IgD-negative memory B cell (primary cell): ENCODE measurements at regions not wholly inside any gene's neighbourhood (a gene's known extent, or its start where the extent isn't known, plus 50 kb on each side); places are given as distances from the start of the nearest gene placed in this dataset.

ENCODE experiments used
- H3K27ac Mint-ChIP-seq, 3 donors: one replicate each; pipeline ENCODE4 v1.8.0; 2020 to 2022; ENCODE audit warnings: mild to moderate bottlenecking in 3 of 3, mixed read lengths in 3 of 3, moderate library complexity in 1 of 3
- H3K27me3 Mint-ChIP-seq: one replicate; pipeline ENCODE4 v1.8.0; 2021; ENCODE audit warnings: mixed read lengths
- H3K36me3 Mint-ChIP-seq: one replicate; pipeline ENCODE4 v1.8.0; 2020; ENCODE audit warnings: mild to moderate bottlenecking, mixed read lengths
- H3K4me1 Mint-ChIP-seq, 3 donors: one replicate each; pipeline ENCODE4 v1.8.0; 2020 to 2022; ENCODE audit warnings: mixed read lengths in 3 of 3, mild to moderate bottlenecking in 1 of 3
- H3K4me3 Mint-ChIP-seq, 4 donors: one replicate each; pipeline ENCODE4 v1.8.0; 2020 to 2022; ENCODE audit warnings: mild to moderate bottlenecking in 4 of 4, mixed read lengths in 4 of 4, moderate library complexity in 3 of 4
- H3K9me3 Mint-ChIP-seq, 3 donors: one replicate each; pipeline ENCODE4 v1.8.0; 2020 to 2021; ENCODE audit warnings: mixed read lengths in 3 of 3, mild to moderate bottlenecking in 1 of 3

- Mint-ChIP-seq H3K9me3 (peaks cover 2 to 12% (median 6%) of the 10 kb centered on the region in 3 donors), H3K27ac (no peak overlapping the region), H3K4me1 (no peaks in the 10 kb centered on the region), H3K27me3 (no peaks in the 10 kb centered on the region), H3K36me3 (no peaks in the 10 kb centered on the region), H3K4me3 (no peak overlapping the region)
These were observed 202.8 kb upstream of the BTBD3 start for GRCh38 chr20:11714886-11715285.

- Mint-ChIP-seq H3K9me3 (peaks cover 0 to 12% (median 6%) of the 10 kb centered on the region in 3 donors), H3K36me3 (no peaks in the 10 kb centered on the region), H3K27me3 (no peaks in the 10 kb centered on the region), H3K27ac (no peak overlapping the region), H3K4me3 (no peak overlapping the region), H3K4me1 (no peaks in the 10 kb centered on the region)
These were observed 201.3 kb upstream of the BTBD3 start for GRCh38 chr20:11716239-11716944.

- Mint-ChIP-seq H3K36me3 (no peaks in the 10 kb centered on the region), H3K27me3 (no peaks in the 10 kb centered on the region), H3K27ac (no peak overlapping the region), H3K9me3 (peaks cover 0 to 13% (median 6%) of the 10 kb centered on the region in 3 donors), H3K4me1 (no peaks in the 10 kb centered on the region), H3K4me3 (no peak overlapping the region)
These were observed 200.8 kb upstream of the BTBD3 start for GRCh38 chr20:11716945-11717248.

GRCh38 chr20:11717562-11717961, 200.1 kb upstream of the BTBD3 start:
- Mint-ChIP-seq H3K4me3 (no peak overlapping the region), H3K4me1 (no peaks in the 10 kb centered on the region), H3K27me3 (no peaks in the 10 kb centered on the region), H3K9me3 (peaks cover 0 to 15% (median 6%) of the 10 kb centered on the region in 3 donors), H3K36me3 (no peaks in the 10 kb centered on the region), H3K27ac (no peak overlapping the region)

- Mint-ChIP-seq H3K9me3 (peaks cover 0 to 9% (median 6%) of the 10 kb centered on the region in 3 donors), H3K4me1 (no peaks in the 10 kb centered on the region), H3K36me3 (no peaks in the 10 kb centered on the region), H3K27me3 (no peaks in the 10 kb centered on the region), H3K27ac (no peak overlapping the region), H3K4me3 (no peak overlapping the region)
These were observed 199.1 kb upstream of the BTBD3 start for GRCh38 chr20:11718474-11719094.

- no peaks in the 10 kb centered on the region for H3K27me3 Mint-ChIP-seq
- peaks cover 0 to 9% (median 6%) of the 10 kb centered on the region in 3 donors for H3K9me3 Mint-ChIP-seq
- no peaks in the 10 kb centered on the region for H3K4me1 Mint-ChIP-seq
- no peaks in the 10 kb centered on the region for H3K36me3 Mint-ChIP-seq
- no peak overlapping the region for H3K27ac Mint-ChIP-seq
- no peak overlapping the region for H3K4me3 Mint-ChIP-seq
These were observed 198.5 kb upstream of the BTBD3 start for GRCh38 chr20:11719153-11719552.

GRCh38 chr20:11721411-11721810, 196.3 kb upstream of the BTBD3 start:
- Mint-ChIP-seq H3K4me3 (no peak overlapping the region), H3K9me3 (peaks cover 0 to 9% (median 3%) of the 10 kb centered on the region in 3 donors), H3K27ac (no peak overlapping the region), H3K4me1 (no peaks in the 10 kb centered on the region), H3K27me3 (no peaks in the 10 kb centered on the region), H3K36me3 (no peaks in the 10 kb centered on the region)

GRCh38 chr20:11724097-11724496, 193.6 kb upstream of the BTBD3 start:
- Mint-ChIP-seq H3K36me3 (no peaks in the 10 kb centered on the region), H3K27ac (no peak overlapping the region), H3K27me3 (no peaks in the 10 kb centered on the region), H3K4me1 (no peaks in the 10 kb centered on the region), H3K4me3 (no peak overlapping the region), H3K9me3 (peaks cover 0 to 5% (median 2%) of the 10 kb centered on the region in 3 donors)

GRCh38 chr20:11726026-11726425, 191.7 kb upstream of the BTBD3 start:
- no peaks in the 10 kb centered on the region for H3K27me3 Mint-ChIP-seq
- H3K4me3 Mint-ChIP-seq: no peak overlapping the region
- H3K36me3 Mint-ChIP-seq: no peaks in the 10 kb centered on the region
- peaks cover 0 to 3% (median 2%) of the 10 kb centered on the region in 3 donors for H3K9me3 Mint-ChIP-seq
- H3K27ac Mint-ChIP-seq: no peak overlapping the region
- H3K4me1 Mint-ChIP-seq: no peaks in the 10 kb centered on the region

- H3K36me3 Mint-ChIP-seq: no peaks in the 10 kb centered on the region
- no peaks in the 10 kb centered on the region for H3K4me1 Mint-ChIP-seq
- H3K27me3 Mint-ChIP-seq: no peaks in the 10 kb centered on the region
- H3K9me3 Mint-ChIP-seq: peaks cover 0 to 8% (median 7%) of the 10 kb centered on the region in 3 donors
- no peak overlapping the region for H3K27ac Mint-ChIP-seq
- no peak overlapping the region for H3K4me3 Mint-ChIP-seq
These were observed 190.0 kb upstream of the BTBD3 start for GRCh38 chr20:11727708-11728107.

GRCh38 chr20:11728937-11729336, 188.8 kb upstream of the BTBD3 start:
- H3K27ac Mint-ChIP-seq: no peak overlapping the region
- peaks cover 0 to 11% (median 8%) of the 10 kb centered on the region in 3 donors for H3K9me3 Mint-ChIP-seq
- H3K36me3 Mint-ChIP-seq: no peaks in the 10 kb centered on the region
- no peaks in the 10 kb centered on the region for H3K4me1 Mint-ChIP-seq
- no peaks in the 10 kb centered on the region for H3K27me3 Mint-ChIP-seq
- no peak overlapping the region for H3K4me3 Mint-ChIP-seq

- Mint-ChIP-seq H3K4me3 (no peak overlapping the region), H3K27ac (no peak overlapping the region), H3K4me1 (no peaks in the 10 kb centered on the region), H3K9me3 (peaks cover 0 to 11% (median 8%) of the 10 kb centered on the region in 3 donors), H3K27me3 (no peaks in the 10 kb centered on the region), H3K36me3 (no peaks in the 10 kb centered on the region)
These were observed 187.9 kb upstream of the BTBD3 start for GRCh38 chr20:11729806-11730205.

GRCh38 chr20:11734431-11734830, 183.3 kb upstream of the BTBD3 start:
- Mint-ChIP-seq H3K27me3 (no peaks in the 10 kb centered on the region), H3K27ac (no peak overlapping the region), H3K9me3 (peaks cover 3 to 17% (median 11%) of the 10 kb centered on the region in 3 donors), H3K4me1 (no peaks in the 10 kb centered on the region), H3K36me3 (no peaks in the 10 kb centered on the region), H3K4me3 (no peak overlapping the region)

GRCh38 chr20:11738852-11739251, 178.8 kb upstream of the BTBD3 start:
- no peak overlapping the region for H3K27ac Mint-ChIP-seq
- H3K36me3 Mint-ChIP-seq: no peaks in the 10 kb centered on the region
- peaks cover under 1 to 20% (median 5%) of the 10 kb centered on the region in 3 donors for H3K9me3 Mint-ChIP-seq
- H3K27me3 Mint-ChIP-seq: no peaks in the 10 kb centered on the region
- no peaks in the 10 kb centered on the region for H3K4me1 Mint-ChIP-seq
- no peak overlapping the region for H3K4me3 Mint-ChIP-seq

GRCh38 chr20:11740975-11741374, 176.7 kb upstream of the BTBD3 start:
- Mint-ChIP-seq H3K9me3 (peaks cover 0 to 16% (median 4%) of the 10 kb centered on the region in 3 donors), H3K4me3 (no peak overlapping the region), H3K27ac (no peak overlapping the region), H3K27me3 (no peaks in the 10 kb centered on the region), H3K4me1 (no peaks in the 10 kb centered on the region), H3K36me3 (no peaks in the 10 kb centered on the region)

- Mint-ChIP-seq H3K36me3 (no peaks in the 10 kb centered on the region), H3K9me3 (peaks cover 2 to 11% (median 4%) of the 10 kb centered on the region in 3 donors), H3K27ac (no peak overlapping the region), H3K4me3 (no peak overlapping the region), H3K27me3 (no peaks in the 10 kb centered on the region), H3K4me1 (no peaks in the 10 kb centered on the region)
These were observed 172.5 kb upstream of the BTBD3 start for GRCh38 chr20:11745145-11745544.
